A673 (cell line): ENCODE measurements at regions not wholly inside any gene's neighbourhood (a gene's known extent, or its start where the extent isn't known, plus 50 kb on each side); places are given as distances from the start of the nearest gene placed in this dataset.

Experiments
- CTCF ChIP-seq: fragments of 300-800, 200-600 bp; sonication (generic); conservative IDR thresholded peaks from 2 replicates; pipeline ENCODE4 v1.5.1; 2017; ENCODE audit warnings: low read depth, mild to moderate bottlenecking, antibody characterized with exemption, low read length, moderate library complexity, mixed read lengths
- EZH2 ChIP-seq: fragments of 200-600 bp; sonication (generic); IDR thresholded peaks from 2 replicates; pipeline ENCODE4 v1.6.1; 2017; ENCODE audit warnings: borderline replicate concordance, low read depth, mild to moderate bottlenecking, mixed read lengths, antibody characterized with exemption, low read length; ENCODE audit not compliant: poor library complexity, severe bottlenecking

DNA sequence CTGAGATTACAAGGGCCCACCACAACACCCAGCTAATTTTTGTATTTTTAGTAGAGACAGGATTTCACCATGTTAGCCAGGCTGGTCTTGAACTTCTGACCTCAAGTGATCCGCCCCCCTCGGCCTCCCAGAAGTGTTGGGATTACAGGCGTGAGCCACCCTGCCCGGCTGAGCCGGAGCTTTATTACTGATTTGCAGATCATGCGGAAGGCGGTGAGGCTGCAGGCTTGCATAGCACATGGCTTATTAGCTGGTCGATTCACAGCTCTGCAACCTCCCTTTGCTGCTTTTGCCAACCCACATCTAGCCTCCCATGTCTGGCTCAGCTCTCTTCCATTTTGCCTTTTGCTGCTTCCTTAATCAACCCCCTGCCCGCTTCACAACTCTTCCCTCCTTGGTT is 210.3 kb downstream of the VAPA start:
- no peak for TF ChIP-seq CTCF
- TF ChIP-seq EZH2 = no peak
